ENCODE measurements at regions not wholly inside any gene's neighbourhood (a gene's known extent, or its start where the extent isn't known, plus 50 kb on each side); places are given as distances from the start of the nearest gene placed in this dataset.

- TF ChIP-seq POLR2AphosphoS5 (IDR thresholded peaks at IDR 0.05; ENCODE audit: borderline replicate concordance, low read depth, low read length) (no peak), EZH2 (IDR thresholded peaks at IDR 0.05) (no peak)
These were observed 67.6 kb upstream of the LRRC8B start for GRCh38 chr1:89457046-89457445.
